Duodenal mucosa (tissue), 2 donors: ENCODE measurements at regions not wholly inside any gene's neighbourhood (a gene's known extent, or its start where the extent isn't known, plus 50 kb on each side); places are given as distances from the start of the nearest gene placed in this dataset.

Source experiments
- H3K27ac ChIP-seq: one replicate; pipeline ENCODE4 v1.7.0; 2013; ENCODE audit warnings: low read depth, low read length
- H3K27me3 ChIP-seq, 2 donors: one replicate each; pipeline ENCODE4 v1.7.0; 2013; ENCODE audit warnings: low read length in 2 of 2, control low read depth in 1 of 2; ENCODE audit not compliant: insufficient read depth in 2 of 2, control insufficient read depth in 1 of 2
- H3K36me3 ChIP-seq, 2 donors: one replicate each; pipeline ENCODE4 v1.7.0; 2013; ENCODE audit warnings: low read length in 2 of 2, control low read depth in 1 of 2; ENCODE audit not compliant: insufficient read depth in 2 of 2, control insufficient read depth in 1 of 2
- H3K4me1 ChIP-seq, 2 donors: one replicate each; pipeline ENCODE4 v1.7.0; 2013; ENCODE audit warnings: low read length in 2 of 2, control low read depth in 1 of 2; ENCODE audit not compliant: insufficient read depth in 2 of 2, control insufficient read depth in 1 of 2
- H3K4me3 ChIP-seq, 2 donors: one replicate each; pipeline ENCODE4 v1.7.0; 2013; ENCODE audit warnings: low read length in 2 of 2, low read depth in 1 of 2
- H3K9ac ChIP-seq, 2 donors: one replicate each; pipeline ENCODE4 v1.7.0; 2013; ENCODE audit warnings: low read length in 2 of 2, low read depth in 1 of 2
- H3K9me3 ChIP-seq, 2 donors: one replicate each; pipeline ENCODE4 v1.7.0; 2013; ENCODE audit warnings: low read length in 2 of 2, control low read depth in 1 of 2; ENCODE audit not compliant: control insufficient read depth in 1 of 2

GRCh38 chr2:59083075-59083828 is 842.1 kb upstream of the FANCL start:
- Histone ChIP-seq H3K4me3 (no peak overlapping the region), H3K27ac (no peak overlapping the region), H3K9ac (no peak overlapping the region), H3K36me3 (no peaks in the 10 kb centered on the region), H3K9me3 (no peaks in the 10 kb centered on the region), H3K27me3 (no peaks in the 10 kb centered on the region), H3K4me1 (no peaks in the 10 kb centered on the region)

GRCh38 chr2:59082657-59083056 is 841.5 kb upstream of the FANCL start:
- Histone ChIP-seq H3K4me1 (no peaks in the 10 kb centered on the region), H3K9me3 (no peaks in the 10 kb centered on the region), H3K27ac (no peak overlapping the region), H3K4me3 (no peak overlapping the region), H3K27me3 (no peaks in the 10 kb centered on the region), H3K36me3 (no peaks in the 10 kb centered on the region), H3K9ac (no peak overlapping the region)

DNA sequence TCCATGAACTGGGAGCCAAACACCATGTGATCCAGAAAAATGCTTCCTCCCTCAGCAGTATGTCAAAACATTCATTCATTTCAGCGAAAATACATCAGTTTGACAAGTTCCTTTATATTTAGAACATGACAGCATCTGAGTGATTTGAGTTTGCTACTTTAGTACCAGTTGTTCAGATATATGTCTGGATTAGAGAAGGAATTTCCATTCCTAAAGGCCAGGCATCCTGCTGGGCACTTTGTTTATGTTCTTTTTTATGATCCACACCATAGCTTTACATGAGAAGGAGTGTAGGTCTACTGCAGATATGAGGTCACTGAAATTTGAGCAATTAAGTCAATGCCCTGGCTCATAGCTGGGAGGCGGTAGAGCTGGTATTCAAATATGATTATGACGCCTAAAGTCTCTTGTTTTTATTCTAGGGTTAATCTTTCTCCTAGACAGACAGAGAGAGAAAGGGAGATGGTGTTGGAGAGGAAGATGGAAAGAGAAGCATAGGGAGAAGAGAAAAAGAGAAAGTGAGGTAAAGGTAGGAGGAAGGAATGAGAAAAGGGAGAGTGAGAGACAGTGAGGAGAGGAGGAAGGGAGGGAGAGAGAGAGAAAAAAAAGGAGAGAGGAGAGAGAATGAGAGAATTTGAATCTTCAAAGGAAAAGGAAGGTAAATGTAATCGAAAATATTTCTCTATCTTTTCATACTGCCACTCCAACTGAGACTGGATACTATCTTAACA is 839.5 kb upstream of the FANCL start:
- Histone ChIP-seq H3K27me3 (no peaks in the 10 kb centered on the region), H3K9me3 (no peaks in the 10 kb centered on the region), H3K36me3 (no peaks in the 10 kb centered on the region), H3K4me1 (no peaks in the 10 kb centered on the region), H3K9ac (no peak overlapping the region), H3K27ac (no peak overlapping the region), H3K4me3 (no peak overlapping the region)

GRCh38 chr2:59077981-59078531 is 836.9 kb upstream of the FANCL start:
- no peak overlapping the region for H3K9ac ChIP-seq
- H3K27me3 ChIP-seq, result no peaks in the 10 kb centered on the region
- H3K4me1 ChIP-seq, result no peaks in the 10 kb centered on the region
- H3K27ac ChIP-seq, result no peak overlapping the region
- H3K36me3 ChIP-seq, result no peaks in the 10 kb centered on the region
- no peak overlapping the region for H3K4me3 ChIP-seq
- no peaks in the 10 kb centered on the region for H3K9me3 ChIP-seq

DNA sequence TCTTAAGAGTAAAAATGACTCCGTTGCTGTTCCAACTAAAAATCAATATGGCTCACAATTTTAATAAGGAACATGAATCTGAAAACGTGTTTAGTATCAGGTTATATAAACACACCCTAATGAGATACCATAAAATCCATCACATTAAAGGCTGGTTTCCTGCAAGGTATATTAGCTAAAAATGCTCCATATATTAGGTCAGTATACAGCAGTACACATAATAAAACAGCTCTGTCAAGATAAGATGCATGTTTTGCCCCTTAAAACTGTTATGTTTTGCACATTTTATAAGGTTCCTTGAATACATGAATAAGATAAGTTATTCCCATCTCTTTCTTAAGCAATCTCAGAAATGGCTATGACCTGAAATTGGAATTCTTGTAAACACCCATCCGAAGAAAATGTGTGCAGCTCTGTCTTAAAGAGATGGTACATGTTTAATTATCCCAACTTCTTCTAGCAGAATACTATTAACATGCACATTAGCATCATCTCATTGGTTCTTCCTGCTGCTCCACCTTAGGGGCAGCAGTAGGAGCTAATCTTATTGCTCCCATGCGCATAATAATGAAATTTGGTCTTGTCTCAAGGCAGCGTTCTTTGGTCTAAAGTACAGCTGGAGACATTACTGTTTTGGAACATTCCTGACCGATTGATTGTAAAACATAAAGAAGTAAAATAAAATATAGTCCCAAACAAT is 836.1 kb upstream of the FANCL start:
- no peaks in the 10 kb centered on the region for H3K36me3 ChIP-seq
- no peak overlapping the region for H3K27ac ChIP-seq
- H3K4me3 ChIP-seq, result no peak overlapping the region
- no peak overlapping the region for H3K9ac ChIP-seq
- no peaks in the 10 kb centered on the region for H3K27me3 ChIP-seq
- no peaks in the 10 kb centered on the region for H3K9me3 ChIP-seq
- no peaks in the 10 kb centered on the region for H3K4me1 ChIP-seq

DNA sequence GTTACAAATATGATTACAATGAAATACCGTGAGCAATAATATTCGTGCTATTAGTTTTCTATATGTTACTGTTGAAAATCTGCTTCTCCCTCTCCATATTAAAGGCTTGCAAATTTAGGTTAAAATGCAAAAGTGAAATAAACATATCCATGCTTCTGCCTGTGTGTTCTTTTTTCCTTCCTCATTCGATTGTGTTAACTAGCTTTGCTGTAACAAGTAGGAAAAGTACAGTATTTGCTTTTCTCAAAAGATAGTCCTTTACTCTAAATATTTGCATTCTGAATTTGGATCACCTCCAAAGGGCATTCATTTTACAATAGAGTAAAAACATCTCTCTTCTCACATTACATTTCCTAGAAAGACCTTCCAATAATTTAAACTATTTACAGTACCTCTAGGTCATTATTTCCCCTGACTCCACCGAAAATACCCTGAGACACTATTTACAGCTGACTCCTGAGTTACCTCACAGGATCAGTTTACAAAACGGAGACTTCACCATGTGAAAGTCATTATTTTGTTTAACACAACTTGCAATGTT is 835.0 kb upstream of the FANCL start:
- H3K27me3 ChIP-seq, result no peaks in the 10 kb centered on the region
- no peaks in the 10 kb centered on the region for H3K4me1 ChIP-seq
- no peak overlapping the region for H3K4me3 ChIP-seq
- no peak overlapping the region for H3K27ac ChIP-seq
- no peaks in the 10 kb centered on the region for H3K36me3 ChIP-seq
- no peaks in the 10 kb centered on the region for H3K9me3 ChIP-seq
- H3K9ac ChIP-seq, result no peak overlapping the region

- H3K9me3 ChIP-seq, result no peaks in the 10 kb centered on the region
- H3K27ac ChIP-seq, result no peak overlapping the region
- no peaks in the 10 kb centered on the region for H3K27me3 ChIP-seq
- no peak overlapping the region for H3K9ac ChIP-seq
- no peak overlapping the region for H3K4me3 ChIP-seq
- no peaks in the 10 kb centered on the region for H3K4me1 ChIP-seq
- H3K36me3 ChIP-seq, result no peaks in the 10 kb centered on the region
These were observed 832.9 kb upstream of the FANCL start for GRCh38 chr2:59074071-59074470.

DNA sequence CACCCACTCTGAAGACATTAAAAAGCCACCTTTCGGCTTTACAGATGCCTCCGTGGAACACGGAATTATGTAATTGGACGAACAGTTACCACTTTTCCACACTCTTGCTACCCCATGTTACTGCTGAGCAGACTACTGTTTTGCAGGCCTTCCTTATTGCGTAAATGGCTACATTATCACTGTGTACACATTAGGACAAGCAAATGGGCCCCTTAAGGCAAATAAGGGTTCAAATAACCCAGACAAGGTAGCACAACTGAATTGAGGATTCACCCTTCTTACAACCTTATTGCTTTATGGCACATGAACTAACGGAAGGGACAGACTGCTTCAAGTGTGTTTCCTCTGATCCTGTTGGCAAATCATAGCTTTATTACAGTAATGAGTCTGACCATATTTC is 832.2 kb upstream of the FANCL start:
- Histone ChIP-seq H3K9ac (no peak overlapping the region), H3K27me3 (no peaks in the 10 kb centered on the region), H3K9me3 (no peaks in the 10 kb centered on the region), H3K36me3 (no peaks in the 10 kb centered on the region), H3K4me1 (no peaks in the 10 kb centered on the region), H3K27ac (no peak overlapping the region), H3K4me3 (no peak overlapping the region)

GRCh38 chr2:59068255-59068654 is 827.1 kb upstream of the FANCL start:
- no peak overlapping the region for H3K4me3 ChIP-seq
- no peaks in the 10 kb centered on the region for H3K9me3 ChIP-seq
- H3K36me3 ChIP-seq, result no peaks in the 10 kb centered on the region
- no peaks in the 10 kb centered on the region for H3K4me1 ChIP-seq
- no peaks in the 10 kb centered on the region for H3K27me3 ChIP-seq
- no peak overlapping the region for H3K9ac ChIP-seq
- H3K27ac ChIP-seq, result no peak overlapping the region
